ENCODE measurements at regions not wholly inside any gene's neighbourhood (a gene's known extent, or its start where the extent isn't known, plus 50 kb on each side); places are given as distances from the start of the nearest gene placed in this dataset.

DNA sequence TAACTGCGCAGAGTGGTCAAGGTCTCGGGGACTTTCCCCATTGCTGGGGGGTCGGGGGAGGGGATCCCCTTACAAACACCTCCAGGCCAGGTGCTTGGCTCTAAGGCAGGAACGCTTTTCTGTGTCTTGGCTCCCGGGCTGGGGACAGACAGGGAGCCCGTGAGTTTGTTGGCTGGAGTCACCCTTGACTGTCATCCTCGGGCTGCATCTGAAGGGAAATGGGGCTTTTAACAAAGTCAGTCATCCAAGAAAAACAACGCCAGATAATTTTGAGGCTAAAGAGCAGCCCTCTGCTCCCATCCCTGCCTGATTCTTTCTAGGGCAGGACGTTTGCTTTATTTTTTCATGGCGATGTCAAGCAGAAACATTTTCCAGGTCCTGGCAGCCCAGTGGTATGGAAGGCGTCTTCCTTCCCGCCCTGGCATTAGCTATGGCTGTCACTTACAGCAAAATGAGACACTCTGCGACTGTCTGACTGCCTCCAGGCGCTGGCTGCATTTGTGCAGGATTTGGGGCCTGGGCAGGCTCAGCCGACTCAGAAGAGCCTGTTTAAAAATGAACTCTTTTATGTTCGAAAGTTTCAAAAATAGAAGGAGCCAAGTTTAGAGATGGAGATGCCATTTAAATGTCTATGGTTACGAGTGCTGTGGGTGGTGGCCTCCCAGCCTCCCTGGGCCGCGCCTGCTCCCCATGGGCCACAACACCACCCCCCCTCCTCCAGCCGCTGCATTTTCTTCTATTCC is 54.7 kb upstream of the TNS3 start:
- H3K9ac ChIP-seq (ENCODE audit: low read depth, low read length): no peak overlapping the region
- peaks cover 24% of the 10 kb centered on the region for H3K4me1 ChIP-seq (ENCODE audit: control insufficient read depth, insufficient read depth, low read length)
- no peaks in the 10 kb centered on the region for H3K36me3 ChIP-seq (ENCODE audit: control insufficient read depth, insufficient read depth, low read length)
- no peak overlapping the region for H3K4me3 ChIP-seq (ENCODE audit: low read depth, low read length)
- H3K9me3 ChIP-seq (ENCODE audit: control insufficient read depth, insufficient read depth, low read length): no peaks in the 10 kb centered on the region
- no peak overlapping the region for H3K27ac ChIP-seq (ENCODE audit: low read depth, low read length)
- peaks cover 8% of the 10 kb centered on the region for H3K27me3 ChIP-seq (ENCODE audit: control insufficient read depth, insufficient read depth, low read length)

DNA sequence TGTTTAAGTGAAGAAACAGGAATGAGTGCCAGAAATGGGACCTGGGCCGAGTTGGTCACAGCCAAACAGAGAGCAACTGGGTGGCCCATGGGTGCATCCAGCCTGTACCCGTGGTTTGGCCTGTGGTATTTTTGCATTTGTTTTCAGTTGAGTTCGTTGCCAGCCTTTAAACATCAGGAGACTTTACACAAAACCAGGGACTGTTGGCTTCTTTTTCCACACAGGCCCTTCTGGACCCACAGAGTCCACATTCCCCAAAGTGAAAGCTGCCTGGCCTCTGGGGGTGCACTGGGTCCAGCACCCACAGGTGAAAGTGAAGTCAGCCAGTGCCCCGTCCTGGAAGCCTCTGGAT is 54.1 kb upstream of the TNS3 start:
- peaks cover 23% of the 10 kb centered on the region for H3K4me1 ChIP-seq (ENCODE audit: control insufficient read depth, insufficient read depth, low read length)
- peaks cover 8% of the 10 kb centered on the region for H3K27me3 ChIP-seq (ENCODE audit: control insufficient read depth, insufficient read depth, low read length)
- no peak overlapping the region for H3K4me3 ChIP-seq (ENCODE audit: low read depth, low read length)
- no peaks in the 10 kb centered on the region for H3K9me3 ChIP-seq (ENCODE audit: control insufficient read depth, insufficient read depth, low read length)
- H3K27ac ChIP-seq (ENCODE audit: low read depth, low read length): no peak overlapping the region
- no peaks in the 10 kb centered on the region for H3K36me3 ChIP-seq (ENCODE audit: control insufficient read depth, insufficient read depth, low read length)
- no peak overlapping the region for H3K9ac ChIP-seq (ENCODE audit: low read depth, low read length)

DNA sequence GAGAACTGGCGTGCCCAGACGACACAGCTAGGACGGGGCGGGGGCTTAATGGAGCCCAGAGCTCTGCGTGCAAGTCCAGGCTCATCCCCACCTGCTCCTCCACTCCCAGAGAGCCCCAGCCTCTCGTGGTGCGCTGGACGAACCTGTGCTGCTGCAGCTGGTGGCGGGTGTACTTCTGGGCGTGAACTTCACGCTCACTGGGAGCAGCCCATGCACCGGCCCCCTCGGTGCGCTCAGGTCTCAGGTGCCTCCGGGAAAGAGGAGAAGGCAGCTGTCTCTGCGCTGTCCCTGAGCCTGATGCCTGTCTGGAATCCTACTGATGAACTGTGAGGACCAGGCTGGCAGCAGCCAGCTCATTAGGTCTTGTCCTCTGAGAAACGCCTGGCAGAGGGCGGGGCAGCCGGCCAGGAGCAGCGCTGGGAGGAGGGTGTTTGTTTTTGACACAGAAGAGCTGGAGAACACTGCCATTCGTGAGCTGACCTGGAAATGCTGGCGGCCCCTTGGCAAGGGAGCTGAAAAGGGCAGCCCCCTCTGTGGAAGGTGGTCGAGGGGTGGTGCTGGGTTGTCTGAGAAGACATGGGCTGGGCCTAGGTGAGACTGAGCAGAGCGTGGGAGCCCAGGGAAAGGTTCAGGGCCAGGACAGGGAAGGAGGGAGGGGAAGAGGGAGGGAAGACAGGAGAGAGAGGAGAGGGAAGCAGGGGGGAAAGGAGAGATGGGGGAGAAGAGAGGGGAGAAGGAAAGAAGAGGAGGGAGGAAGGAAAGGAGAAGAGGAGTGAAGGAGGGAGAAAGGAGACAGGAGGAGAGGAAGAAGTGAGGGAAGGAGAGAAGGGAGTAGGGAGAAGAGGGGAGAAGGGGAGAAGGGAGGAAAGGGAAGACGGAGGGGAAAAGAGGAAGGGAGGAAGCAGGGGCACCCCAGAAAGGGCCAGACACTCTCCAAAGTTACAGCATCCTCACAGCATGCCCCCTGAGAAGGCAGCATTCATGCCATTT is 53.5 kb upstream of the TNS3 start:
- Histone ChIP-seq H3K27me3 (ENCODE audit: control insufficient read depth, insufficient read depth, low read length) (peaks cover 8% of the 10 kb centered on the region), H3K4me1 (ENCODE audit: control insufficient read depth, insufficient read depth, low read length) (peaks cover 17% of the 10 kb centered on the region; the same call in 1 of the 2 replicates), H3K9me3 (ENCODE audit: control insufficient read depth, insufficient read depth, low read length) (no peaks in the 10 kb centered on the region), H3K36me3 (ENCODE audit: control insufficient read depth, insufficient read depth, low read length) (no peaks in the 10 kb centered on the region), H3K27ac (ENCODE audit: low read depth, low read length) (no peak overlapping the region), H3K9ac (ENCODE audit: low read depth, low read length) (no peak overlapping the region), H3K4me3 (ENCODE audit: low read depth, low read length) (peak overlapping the region; percentile 20; the same call in 1 of the 2 replicates)

DNA sequence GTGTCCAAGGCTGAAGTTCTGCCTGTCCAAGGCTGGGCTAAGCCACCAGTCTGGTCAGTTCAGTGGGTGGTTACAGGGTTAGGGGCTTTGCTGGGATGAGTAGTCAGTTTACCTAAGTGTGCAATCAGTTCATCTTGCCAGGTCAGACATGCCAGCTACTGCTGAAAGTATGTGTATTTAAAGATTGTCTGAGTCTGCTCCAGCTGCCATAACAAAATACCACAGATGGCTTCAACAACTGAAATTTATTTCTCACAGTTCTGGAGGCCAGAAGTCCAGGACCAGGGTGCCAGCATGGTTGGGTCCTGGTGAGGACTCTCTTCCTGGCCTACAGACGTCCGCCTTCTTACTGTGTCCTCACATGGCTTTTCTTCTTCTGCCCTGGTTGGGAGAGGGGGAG is 52.4 kb upstream of the TNS3 start:
- no peaks in the 10 kb centered on the region for H3K36me3 ChIP-seq (ENCODE audit: control insufficient read depth, insufficient read depth, low read length)
- H3K4me1 ChIP-seq (ENCODE audit: control insufficient read depth, insufficient read depth, low read length): peaks cover 17% of the 10 kb centered on the region; the same call in 1 of the 2 replicates
- no peak overlapping the region for H3K4me3 ChIP-seq (ENCODE audit: low read depth, low read length)
- no peaks in the 10 kb centered on the region for H3K9me3 ChIP-seq (ENCODE audit: control insufficient read depth, insufficient read depth, low read length)
- no peak overlapping the region for H3K9ac ChIP-seq (ENCODE audit: low read depth, low read length)
- H3K27ac ChIP-seq (ENCODE audit: low read depth, low read length): no peak overlapping the region
- peaks cover 8% of the 10 kb centered on the region for H3K27me3 ChIP-seq (ENCODE audit: control insufficient read depth, insufficient read depth, low read length)

DNA sequence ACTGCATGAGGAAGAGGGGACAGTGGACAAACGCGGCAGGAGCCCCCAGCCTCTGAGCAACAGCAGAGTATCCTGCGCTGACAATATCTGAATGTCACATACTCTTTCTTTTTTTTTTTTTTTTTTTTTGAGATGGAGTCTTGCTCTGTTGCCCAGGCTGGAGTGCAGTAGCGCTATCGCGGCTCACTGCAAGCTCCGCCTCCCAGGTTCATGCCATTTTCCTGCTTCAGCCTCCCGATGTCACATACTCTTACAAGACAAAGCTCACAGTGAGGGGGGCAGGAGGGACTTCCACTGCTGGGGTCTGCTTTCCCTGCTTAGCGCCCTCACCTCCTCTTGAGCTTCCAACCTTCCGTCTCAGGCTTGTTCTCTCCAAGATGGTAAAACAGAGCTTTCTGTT is 51.2 kb upstream of the TNS3 start:
- Histone ChIP-seq H3K27ac (ENCODE audit: low read depth, low read length) (no peak overlapping the region), H3K9ac (ENCODE audit: low read depth, low read length) (no peak overlapping the region)

More for the DNA sequence above, 51.2 kb upstream of the TNS3 start:
- Histone ChIP-seq H3K4me1 (ENCODE audit: control insufficient read depth, insufficient read depth, low read length) (peaks cover 17% of the 10 kb centered on the region; the same call in 1 of the 2 replicates), H3K4me3 (ENCODE audit: low read depth, low read length) (no peak overlapping the region), H3K36me3 (ENCODE audit: control insufficient read depth, insufficient read depth, low read length) (no peaks in the 10 kb centered on the region), H3K27me3 (ENCODE audit: control insufficient read depth, insufficient read depth, low read length) (peaks cover 8% of the 10 kb centered on the region), H3K9me3 (ENCODE audit: control insufficient read depth, insufficient read depth, low read length) (no peaks in the 10 kb centered on the region)

Data from HUES48 (cell line).